ENCODE measurements at regions not wholly inside any gene's neighbourhood (a gene's known extent, or its start where the extent isn't known, plus 50 kb on each side); places are given as distances from the start of the nearest gene placed in this dataset.

DNA sequence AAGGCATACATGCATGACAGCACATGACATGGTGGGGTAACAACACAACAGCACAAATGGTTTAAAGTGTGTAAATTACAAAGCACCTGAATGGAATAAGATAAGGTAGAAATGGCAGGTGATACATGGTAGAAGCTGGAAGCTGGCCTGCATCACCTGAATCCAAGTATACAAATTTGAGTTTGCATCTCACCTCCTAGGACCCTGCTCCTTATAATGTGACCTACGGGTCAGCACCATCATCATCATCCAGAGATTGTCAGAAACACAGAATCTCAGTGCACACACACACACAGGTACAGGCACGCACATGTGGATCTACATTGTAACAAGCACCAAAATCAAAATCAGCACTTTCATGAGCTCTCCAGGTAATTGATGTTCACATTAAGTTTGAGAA, 1048.2 kb upstream of the AUTS2 start:
- H3K4me3 ChIP-seq (ENCODE audit: low read length): no peak overlapping the region
- no peak for TF ChIP-seq ZNF274 (IDR thresholded peaks at IDR 0.05; ENCODE audit: low read depth, low read length)

DNA sequence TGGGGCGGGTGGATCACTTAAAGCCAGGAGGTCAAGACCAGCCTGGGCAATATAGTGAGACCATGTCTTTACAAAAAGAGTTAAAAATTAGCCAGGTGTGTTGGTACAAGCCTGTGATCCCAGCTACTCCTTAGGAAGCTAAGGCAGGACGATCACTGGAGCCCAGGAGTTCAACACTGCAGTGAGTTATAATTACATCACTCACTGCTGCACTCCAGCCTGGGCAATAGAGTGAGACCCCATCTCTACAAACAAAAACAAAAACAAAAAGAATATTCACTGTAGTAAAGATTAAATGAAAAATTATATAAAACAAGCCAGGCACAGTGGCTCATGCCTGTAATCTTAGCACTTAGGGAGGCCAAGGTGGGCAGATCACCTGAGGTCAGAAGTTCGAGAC, 1047.6 kb upstream of the AUTS2 start:
- H3K4me3 ChIP-seq (ENCODE audit: low read length): no peak overlapping the region
- TF ChIP-seq ZNF274 (IDR thresholded peaks at IDR 0.05; ENCODE audit: low read depth, low read length): no peak

DNA sequence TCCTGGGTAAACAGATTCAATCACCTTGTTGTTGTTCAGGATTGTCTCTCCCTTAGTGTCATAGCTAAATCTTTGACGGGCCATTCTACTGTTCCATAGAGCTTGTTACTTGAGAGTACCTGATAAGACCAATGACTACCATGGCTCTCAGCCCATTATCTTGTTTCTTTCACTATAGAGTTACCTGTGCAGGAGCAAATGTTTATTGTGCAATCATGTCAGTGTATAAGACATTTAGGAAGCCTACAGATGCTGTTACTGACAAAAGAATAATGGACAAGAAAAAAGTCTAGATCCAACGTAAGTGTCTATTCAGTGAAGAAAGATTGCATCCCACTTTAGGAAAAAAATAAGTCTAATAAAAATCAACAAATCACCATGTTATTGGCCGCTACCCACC, 1041.7 kb upstream of the AUTS2 start:
- no peak for TF ChIP-seq ZNF274 (IDR thresholded peaks at IDR 0.05; ENCODE audit: low read depth, low read length)

DNA sequence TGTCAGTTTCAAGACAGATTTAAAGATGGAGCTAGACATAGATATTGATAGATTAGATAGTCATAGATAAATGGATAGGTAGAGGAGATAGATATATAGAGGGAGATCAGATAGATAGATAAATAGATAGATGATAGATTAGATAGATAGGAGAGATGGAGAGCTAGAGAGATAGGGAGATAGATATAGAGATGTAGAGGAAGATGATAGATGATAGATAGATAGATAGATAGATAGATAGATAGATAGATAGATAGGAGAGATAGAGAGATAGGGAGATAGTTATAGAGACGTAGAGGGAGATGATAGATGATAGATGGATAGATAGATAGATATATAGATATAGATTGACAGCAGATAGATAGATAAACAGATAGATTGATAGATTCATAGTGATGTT, 1038.8 kb upstream of the AUTS2 start:
- no peak for TF ChIP-seq ZNF274 (IDR thresholded peaks at IDR 0.05; ENCODE audit: low read depth, low read length)
- no peak overlapping the region for H3K4me3 ChIP-seq (ENCODE audit: low read length)

More for the DNA sequence above, 1041.7 kb upstream of the AUTS2 start:
- H3K4me3 ChIP-seq (ENCODE audit: low read length): no peak overlapping the region

DNA sequence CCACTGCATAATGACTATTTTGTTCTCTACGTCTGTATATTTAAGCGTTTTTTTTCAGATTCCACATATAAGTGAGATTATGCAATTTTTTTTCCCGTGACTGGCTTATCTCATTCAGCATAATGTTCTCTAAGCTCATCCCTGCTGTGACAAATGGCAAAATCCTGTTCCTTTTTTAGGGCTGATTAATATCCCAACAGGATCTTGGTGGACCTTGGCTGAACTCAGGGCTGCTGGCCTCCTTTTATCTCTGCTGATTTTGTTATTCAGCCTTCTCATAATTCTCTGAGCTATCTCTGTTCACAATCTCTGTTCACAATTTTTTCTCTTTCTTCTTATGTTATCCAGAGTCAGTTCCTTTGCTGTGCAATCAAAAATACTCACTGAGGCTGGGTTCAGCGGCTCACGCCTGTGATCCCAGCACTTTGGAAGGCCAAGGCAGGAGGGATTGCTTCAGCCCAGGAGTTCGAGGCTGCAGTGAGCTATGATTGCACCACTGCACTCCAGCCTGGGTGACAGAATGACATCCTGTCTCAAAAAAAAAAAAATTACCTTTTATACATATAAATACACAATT, 1035.9 kb upstream of the AUTS2 start:
- no peak for TF ChIP-seq ZNF274 (IDR thresholded peaks at IDR 0.05; ENCODE audit: low read depth, low read length)
- no peak overlapping the region for H3K4me3 ChIP-seq (ENCODE audit: low read length)

DNA sequence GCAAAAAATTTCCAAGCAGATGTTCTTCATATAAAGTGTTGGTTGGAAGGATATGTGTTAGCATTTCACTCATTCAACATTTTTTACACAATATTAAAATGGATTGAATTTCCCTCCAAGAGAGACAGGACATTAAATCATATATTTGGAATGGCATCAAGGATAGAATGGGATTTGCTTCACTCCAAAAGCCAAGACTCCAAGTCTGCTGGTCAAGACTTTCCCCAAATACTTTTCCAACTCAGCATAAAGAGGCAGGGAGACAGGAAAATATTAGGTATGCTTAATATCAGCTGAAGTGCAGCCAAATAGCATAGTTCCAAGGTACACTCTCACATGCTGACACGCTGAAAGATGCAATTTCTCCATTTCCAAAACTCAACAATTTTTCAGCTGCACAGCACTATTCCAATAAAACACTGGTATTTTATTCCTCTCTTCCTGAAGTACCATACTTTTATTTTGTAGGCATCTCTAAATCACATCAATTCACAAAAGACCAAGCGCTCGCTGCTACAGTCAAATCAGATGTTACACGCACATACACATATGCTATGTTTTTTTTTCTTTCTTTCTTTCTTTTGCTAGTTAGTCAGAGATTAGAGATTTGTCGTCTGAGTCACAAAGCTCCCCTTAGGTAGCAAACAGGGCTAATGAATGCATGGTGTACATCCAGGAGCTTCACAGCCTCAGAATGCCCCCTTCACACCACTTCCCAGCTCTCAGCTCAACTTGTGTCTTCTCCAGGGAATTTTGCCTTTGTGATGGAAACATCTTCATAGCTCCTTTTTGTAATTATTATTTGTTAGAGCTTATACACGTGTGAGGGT, 1033.8 kb upstream of the AUTS2 start:
- TF ChIP-seq ZNF274 (IDR thresholded peaks at IDR 0.05; ENCODE audit: low read depth, low read length): no peak
- H3K4me3 ChIP-seq (ENCODE audit: low read length): no peak overlapping the region

DNA sequence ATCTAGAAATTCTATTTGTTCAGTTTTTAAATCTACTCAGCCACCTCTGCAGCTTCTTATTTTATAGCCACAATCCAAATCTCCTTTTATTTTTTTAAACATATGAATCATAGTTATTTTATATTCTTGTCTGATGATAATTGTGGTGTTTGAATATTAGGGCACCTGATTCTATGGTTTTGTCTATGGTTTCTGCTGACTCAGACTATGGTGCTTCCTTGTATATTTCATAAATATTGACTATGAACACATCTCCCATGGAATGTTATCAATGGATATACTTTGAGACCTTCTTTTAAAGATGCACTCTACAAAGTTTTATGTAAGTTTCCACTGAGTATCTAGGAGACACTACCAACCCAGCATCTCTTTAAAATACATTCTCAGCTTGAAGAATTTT, 1027.0 kb upstream of the AUTS2 start:
- TF ChIP-seq ZNF274 (IDR thresholded peaks at IDR 0.05; ENCODE audit: low read depth, low read length): no peak
- no peak overlapping the region for H3K4me3 ChIP-seq (ENCODE audit: low read length)

DNA sequence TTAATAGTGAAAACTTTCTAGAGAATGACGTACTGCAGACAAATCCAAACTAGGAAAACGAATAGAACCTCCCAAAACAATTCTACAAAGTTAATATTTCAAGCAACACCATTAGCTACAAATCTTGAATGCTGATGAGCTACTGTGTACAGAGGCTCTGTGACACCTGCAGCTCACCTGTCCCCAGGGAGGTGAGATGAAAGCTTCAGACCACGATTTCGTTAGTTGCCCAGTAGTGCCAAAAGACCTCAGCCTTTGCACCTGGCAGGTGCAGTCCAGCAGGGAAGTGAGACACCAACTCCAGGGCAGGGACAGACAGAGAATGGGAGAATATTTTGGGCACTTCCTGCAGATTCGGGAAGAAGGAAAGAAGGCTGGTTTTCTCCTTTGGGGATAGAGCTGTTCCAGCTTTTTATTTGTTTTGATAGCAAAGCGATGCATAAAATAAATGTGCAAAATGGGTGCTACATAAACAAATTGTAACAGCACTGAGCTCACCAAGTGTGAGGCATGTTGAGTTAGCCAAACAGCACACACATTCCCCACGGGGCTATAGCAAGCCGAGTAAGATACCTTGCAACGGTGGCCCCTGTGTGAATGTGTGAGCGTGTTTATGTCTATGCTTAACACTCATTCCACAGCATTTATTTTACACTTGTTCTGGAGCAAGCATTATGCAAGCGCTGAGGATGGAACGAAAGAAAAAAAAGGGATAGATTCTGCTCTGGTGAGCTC, 1024.8 kb upstream of the AUTS2 start:
- no peak for TF ChIP-seq ZNF274 (IDR thresholded peaks at IDR 0.05; ENCODE audit: low read depth, low read length)
- H3K4me3 ChIP-seq (ENCODE audit: low read length): no peak overlapping the region

DNA sequence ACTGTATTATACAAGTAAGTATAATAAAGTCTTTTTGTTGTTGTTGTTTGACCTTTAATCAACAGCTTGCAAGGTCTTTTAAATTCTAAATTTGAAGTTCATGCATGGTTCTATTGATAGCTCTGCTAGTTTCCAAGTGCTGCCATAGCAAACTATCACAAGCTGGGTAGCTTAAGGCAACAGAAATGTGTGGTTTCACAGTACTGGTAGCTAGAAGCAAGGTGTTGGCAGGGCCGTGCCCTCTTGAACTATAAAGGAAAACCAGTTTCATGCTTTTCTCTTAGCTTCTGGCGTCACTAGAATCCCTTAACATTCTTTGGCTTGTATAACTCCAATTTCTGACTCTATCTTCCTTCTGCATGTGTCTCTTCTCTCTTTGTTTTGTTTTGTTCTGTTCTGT, 1021.9 kb upstream of the AUTS2 start:
- no peak overlapping the region for H3K4me3 ChIP-seq (ENCODE audit: low read length)
- TF ChIP-seq ZNF274 (IDR thresholded peaks at IDR 0.05; ENCODE audit: low read depth, low read length): no peak

DNA sequence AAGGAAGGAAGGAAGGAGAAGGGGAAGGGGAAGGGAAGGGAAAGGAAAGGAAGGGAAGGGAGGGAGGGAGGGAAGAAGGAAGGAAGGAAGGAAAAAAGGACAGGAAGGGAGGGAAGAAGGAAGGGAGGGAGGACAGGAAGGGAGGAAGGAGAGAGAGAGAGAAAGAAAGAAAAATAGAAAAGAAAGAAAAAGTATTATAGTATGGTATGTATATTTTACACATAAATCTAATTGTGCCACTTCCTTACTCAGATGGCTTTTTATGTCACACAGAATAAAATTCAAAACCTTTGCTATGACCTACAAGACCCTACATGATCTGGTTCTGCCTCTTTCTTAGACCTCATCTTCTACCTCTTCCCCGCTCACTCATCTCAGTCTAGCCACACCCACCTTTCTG, 1016.9 kb upstream of the AUTS2 start:
- no peak overlapping the region for H3K4me3 ChIP-seq (ENCODE audit: low read length)
- TF ChIP-seq ZNF274 (IDR thresholded peaks at IDR 0.05; ENCODE audit: low read depth, low read length): no peak

DNA sequence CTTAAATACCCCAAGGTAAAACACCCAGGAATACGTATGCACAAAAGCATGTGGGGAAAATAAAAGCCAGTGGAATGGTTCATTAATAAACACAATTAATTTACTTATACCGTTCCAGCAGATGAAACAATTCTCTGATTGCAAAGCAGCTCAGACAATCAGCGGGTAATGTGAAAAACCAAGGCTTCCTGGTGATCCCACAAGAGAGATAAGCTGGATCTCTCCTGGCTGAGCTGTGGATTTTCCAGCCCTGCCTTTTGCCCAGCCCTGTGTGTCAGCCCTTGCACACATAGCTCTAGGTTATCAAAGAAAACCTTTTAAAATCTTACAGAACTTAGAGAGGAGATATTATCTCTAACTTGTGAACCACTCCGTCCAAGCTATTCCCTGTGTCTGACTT, 1010.7 kb upstream of the AUTS2 start:
- no peak for TF ChIP-seq ZNF274 (IDR thresholded peaks at IDR 0.05; ENCODE audit: low read depth, low read length)

DNA sequence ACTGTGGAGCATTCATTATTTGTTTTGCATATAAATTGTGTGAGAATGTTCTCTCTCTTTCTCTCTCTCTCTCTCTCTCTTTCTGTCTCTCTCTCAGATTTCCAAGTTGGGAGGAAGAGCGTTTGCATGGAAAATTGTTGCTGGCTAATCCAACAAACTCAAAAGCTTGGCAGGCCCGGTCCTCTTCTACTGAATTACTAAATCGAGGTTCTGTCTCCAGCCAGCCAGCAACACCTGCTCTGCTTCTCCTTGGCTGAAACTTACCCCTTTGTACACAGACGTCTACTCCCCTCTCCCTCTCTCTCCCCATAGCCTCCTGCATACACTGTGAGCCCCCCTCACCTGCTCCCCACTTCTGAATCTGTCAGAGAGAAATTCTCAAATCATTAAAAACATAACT, 996.4 kb upstream of the AUTS2 start:
- no peak for TF ChIP-seq ZNF274 (IDR thresholded peaks at IDR 0.05; ENCODE audit: low read depth, low read length)
- no peak overlapping the region for H3K4me3 ChIP-seq (ENCODE audit: low read length)

More for the DNA sequence above, 1010.7 kb upstream of the AUTS2 start:
- no peak overlapping the region for H3K4me3 ChIP-seq (ENCODE audit: low read length)

DNA sequence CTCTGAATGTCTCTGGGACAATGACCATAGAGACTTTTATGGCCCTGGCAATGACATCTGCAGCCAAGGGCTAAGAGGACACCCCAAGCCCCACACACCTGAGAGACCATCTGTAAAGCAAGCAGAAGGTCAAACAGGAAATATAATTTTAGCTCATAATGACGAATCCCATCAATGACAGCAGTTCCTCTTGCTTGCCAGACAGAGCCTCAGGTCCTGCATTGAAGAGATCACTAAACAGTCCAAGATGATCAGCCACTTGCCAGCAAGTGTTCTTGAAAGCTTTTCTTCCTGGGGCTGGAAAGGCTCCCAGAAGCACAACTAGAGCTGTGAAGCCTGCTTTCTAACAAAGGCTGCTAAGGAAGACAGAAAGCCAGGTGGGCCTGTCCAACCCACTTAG, 993.7 kb upstream of the AUTS2 start:
- H3K4me3 ChIP-seq (ENCODE audit: low read length): no peak overlapping the region
- TF ChIP-seq ZNF274 (IDR thresholded peaks at IDR 0.05; ENCODE audit: low read depth, low read length): no peak

DNA sequence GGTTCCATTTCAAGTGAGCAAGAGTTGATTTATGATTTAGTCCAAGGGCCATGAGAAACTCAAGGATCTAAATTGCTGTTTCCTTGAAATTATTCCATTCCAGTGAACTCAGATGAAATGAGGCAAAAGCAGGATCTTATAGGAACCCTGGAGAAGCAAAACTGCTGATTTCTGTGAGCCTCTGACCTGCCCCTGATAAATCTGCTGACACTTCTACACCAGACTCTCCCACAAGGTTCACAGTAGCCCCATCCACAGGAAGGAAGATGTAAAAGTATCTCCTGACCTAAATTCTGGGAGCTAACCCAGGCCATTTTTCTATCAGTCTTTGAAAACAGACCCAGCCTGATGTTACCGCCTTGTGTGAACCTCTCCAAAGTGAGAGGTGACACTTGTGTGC, 987.6 kb upstream of the AUTS2 start:
- H3K4me3 ChIP-seq (ENCODE audit: low read length): no peak overlapping the region
- TF ChIP-seq ZNF274 (IDR thresholded peaks at IDR 0.05; ENCODE audit: low read depth, low read length): no peak

DNA sequence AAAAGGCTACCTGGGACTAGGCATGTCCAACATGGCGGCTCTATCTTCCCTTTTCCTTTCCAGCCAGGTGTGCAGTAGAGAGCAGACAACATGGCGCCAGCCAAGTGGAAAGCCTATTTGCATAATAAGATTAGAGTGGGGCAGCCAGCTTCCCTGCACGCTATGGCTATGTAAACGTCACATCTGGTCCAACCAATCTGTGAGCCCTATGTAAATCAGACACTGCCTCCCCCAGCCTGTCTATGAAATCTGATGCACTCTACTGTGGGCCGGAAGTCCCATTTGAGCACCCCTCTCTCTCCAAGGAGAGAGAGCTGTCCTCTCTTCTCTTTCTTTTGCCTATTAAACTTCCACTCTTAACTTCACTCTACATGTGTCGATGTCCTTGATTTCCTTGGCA, 984.9 kb upstream of the AUTS2 start:
- no peak for TF ChIP-seq ZNF274 (IDR thresholded peaks at IDR 0.05; ENCODE audit: low read depth, low read length)
- H3K4me3 ChIP-seq (ENCODE audit: low read length): no peak overlapping the region

Data from GM08714 (cell line).